NCI-H774 (cell line): ENCODE measurements at regions not wholly inside any gene's neighbourhood (a gene's known extent, or its start where the extent isn't known, plus 50 kb on each side); places are given as distances from the start of the nearest gene placed in this dataset.
"Not testable (repeated sequence)": the region's sequence is repeated elsewhere in the genome, so short reads cannot be mapped to it uniquely, and the experiment has no call there.

Experiments used
- DNase-seq: peaks from one replicate; lab custom pipeline; 2025; lab: John Stamatoyannopoulos, UW

DNA sequence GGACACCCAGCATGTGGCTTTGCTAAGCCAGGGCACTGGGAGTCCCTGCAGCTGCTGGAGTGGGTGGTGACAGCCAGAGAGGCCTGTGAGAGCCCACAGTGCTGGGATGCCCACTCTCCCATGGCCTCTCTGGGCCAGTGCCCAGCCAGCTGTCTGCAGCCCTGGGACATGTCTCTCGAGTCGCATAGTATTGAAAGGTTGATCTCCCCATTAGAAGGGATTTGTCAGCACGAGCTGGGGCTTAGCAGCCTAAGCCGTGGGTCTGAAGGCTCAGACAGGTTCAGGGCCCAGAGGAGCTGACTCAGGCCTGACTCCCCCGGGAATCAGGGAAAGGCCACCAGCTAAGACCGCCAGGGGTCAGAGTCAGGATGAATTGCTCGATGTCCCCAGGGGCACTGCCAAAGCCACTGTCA is 53.5 kb downstream of the FOXD2 start:
- DNase-seq, result no peak

DNA sequence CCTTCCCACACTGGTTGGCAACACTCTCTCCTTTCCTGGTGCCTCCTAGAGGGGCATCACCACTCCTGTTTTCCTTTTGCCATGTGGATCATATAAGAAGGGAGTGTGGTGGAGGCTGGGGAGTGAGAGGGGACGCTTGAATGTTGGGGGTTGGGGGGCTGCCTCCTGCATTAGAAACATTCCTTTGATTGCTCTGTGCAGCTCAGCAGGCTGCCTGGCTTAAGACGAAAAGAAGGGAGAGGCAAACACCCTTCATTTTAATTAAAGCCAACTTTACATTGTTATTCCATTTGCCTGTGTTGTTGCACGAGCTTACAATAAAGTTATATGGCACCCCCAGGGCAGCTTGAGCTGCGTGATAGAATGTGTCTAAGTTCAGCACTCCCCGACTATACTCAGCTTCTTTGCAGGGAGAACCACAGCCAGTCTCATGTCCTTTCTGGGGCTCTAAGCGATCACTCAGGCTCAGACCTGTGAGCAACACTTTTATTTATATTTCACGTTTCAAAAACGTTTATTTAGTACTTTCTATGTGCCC is 57.4 kb downstream of the FOXD2 start:
- no peak for DNase-seq

DNA sequence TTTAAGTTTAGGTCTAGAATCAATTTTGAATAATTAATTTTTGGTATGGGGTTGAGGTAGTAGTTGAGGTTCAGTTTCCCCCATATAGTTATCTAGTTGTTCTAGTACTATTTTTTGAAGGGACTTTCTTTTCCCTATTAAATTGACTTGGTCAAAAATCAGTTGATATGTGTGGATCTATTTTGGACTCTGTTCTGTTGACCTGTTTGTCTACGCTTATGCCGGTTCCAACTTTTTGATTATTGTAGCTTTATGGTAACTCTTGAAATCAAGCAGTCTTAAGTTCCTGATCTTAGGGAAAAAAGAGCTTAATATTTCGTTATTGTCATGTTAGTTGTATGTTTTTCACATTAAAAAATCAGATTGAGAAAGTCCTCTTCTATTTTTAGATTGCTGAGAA is 60.7 kb downstream of the FOXD2 start:
- no peak for DNase-seq

DNA sequence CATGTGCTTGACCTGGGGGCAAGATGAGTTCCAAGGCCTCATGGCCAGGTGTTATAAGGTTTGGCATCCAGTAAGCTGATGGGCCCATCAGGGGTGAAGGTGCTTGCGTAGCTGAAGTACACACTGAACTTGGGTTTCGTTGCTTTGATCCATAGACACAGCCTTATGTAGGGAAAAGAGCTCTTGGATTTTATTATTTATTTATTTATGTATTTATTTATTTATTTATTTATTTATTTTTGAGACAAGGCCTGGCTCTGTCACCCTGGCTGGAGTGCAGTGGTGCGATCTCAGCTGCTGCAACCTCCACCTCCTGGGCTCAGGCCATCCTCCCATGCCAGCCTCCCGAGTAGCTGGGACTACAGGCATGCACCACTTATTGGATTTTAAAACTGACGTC is 63.2 kb downstream of the FOXD2 start:
- no peak for DNase-seq

DNA sequence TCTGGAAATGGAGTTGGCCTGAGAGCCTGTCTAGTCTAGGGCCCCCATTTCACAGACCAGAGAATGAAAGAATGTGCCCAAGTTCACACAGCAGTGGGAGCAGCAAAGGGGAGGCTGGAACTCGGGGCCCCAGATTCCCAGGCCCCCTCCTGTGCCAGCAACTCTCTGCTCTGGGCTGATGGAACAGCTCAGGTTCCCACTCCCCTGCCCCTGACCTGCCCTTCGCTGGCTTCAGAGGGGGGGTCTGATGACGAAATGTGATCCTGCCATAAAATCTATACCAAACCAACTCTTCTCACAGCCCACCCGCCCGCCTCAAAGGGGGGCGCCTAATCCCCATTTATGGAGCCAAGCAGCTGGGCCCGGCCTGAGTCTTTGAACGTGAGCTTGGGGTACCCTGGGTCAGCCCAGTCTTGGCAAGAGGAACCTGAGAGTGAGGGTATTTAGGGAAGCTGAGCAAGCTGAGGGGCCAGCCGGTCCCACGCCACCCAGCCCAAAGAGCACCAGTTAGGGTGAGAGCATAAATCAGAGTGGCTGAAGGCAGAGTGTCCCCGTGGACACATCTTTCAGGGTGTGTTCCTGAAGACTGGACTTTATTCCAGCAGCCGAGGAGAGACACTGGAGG is 65.0 kb downstream of the FOXD2 start:
- no peak for DNase-seq

DNA sequence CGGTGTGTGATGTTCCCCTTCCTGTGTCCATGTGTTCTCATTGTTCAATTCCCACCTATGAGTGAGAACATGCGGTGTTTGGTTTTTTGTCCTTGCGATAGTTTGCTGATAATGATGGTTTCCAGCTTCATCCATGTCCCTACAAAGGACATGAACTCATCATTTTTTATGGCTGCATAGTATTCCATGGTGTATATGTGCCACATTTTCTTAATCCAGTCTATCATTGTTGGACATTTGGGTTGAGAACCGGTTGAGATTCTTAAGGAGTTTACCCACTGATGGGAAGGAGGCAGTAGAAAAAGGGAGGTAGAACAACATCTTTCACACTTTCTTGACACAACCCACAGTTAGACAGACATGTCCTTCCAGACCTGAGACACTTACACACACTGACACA is 67.0 kb downstream of the FOXD2 start:
- not testable (repeated sequence) for DNase-seq

DNA sequence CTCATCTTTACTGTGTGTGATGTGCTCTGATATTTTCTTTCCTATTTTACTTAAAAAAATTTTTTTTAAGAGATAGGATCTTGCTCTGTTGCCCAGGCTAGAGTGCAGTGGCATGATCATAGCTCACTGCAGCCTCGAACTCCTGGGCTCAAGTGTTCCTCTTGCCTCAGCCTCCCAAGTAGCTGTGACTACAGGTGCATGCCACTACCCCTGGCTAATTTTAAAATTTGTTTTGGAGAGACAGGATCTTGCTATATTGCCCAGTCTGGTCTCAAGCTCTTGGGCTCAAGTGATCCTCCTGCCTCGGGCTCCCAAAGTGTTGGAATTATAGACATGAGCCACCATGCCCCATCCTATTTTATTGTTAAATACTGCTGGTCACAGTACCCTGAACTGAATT is 67.4 kb downstream of the FOXD2 start:
- DNase-seq, result no peak

DNA sequence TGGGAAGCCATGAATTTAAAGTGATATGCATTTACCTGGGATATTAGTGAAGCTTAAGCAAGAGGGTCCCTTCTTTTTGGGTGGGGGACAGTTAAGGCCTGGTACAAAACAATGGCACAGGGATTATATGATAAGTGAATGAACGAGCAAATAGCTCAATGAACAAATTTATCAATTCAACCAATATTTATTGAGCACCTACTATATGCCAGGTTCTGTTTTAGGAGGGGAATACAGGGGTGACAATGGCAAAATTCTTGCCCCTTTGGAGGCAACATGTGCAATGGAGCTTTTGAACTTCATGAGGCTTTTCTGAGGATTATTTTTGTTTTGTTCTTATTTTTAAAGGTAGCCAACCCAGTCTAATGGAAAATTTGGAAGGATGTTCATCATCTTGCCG is 68.2 kb downstream of the FOXD2 start:
- DNase-seq, result no peak

DNA sequence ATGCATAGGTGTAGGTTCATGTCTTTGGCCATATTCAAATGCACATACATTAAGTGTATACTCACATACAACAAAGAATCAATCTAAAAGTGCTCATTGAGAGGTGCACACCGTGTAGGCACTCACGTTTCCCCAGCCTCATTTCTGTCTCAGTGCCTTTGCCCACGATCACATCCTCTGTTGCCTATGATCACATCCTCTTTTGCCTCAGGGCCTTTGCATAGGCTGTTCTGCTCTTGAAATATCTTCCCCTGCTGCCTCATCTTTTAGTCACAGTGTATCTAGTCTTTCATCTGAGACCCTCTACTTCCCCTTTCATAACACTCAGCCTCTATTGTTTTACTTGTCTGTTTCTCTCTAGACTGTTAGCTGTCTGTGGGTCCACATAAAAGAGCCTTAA is 69.3 kb downstream of the FOXD2 start:
- DNase-seq, result no peak

DNA sequence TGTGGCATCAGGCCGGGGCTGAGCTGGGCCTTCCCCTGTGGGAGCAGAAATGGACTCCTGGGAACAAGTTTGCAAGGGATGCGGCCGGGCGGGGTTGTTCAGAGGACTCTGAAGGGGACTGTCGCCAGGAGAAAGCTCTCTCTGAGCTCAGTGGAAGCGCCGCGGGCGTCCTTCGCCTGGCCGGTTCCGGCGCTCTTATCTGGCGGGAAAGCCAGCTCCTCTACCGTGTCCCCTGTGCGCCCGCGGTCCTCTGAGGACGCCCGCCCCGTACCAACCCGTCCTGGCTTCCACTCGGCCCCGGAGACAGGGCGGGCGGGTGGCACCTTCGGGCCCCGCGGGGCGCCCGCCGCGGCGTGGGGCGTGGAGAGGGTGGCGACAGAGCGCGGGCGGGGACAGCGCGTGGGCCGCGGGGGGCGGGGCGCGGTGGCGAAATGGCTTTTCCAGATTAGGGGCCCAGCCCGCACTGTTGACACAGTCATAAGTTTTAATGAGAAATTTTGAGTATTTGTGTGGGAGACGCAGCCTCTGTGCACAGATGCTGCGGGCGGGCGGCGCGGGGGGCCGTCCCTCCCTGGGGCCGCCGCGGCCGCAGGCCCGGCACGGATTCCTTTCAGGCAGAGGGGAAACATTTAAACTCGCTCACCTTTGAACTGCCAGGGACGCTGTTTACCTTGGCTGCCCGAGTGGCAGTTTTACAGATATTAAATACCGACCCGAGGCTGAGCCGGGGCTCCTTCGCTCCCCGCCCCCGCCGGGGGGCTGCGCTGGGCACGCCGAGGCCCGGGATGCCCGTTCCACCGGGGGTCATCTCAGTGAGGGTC is 70.2 kb downstream of the FOXD2 start:
- peak; percentile 53 for DNase-seq

DNA sequence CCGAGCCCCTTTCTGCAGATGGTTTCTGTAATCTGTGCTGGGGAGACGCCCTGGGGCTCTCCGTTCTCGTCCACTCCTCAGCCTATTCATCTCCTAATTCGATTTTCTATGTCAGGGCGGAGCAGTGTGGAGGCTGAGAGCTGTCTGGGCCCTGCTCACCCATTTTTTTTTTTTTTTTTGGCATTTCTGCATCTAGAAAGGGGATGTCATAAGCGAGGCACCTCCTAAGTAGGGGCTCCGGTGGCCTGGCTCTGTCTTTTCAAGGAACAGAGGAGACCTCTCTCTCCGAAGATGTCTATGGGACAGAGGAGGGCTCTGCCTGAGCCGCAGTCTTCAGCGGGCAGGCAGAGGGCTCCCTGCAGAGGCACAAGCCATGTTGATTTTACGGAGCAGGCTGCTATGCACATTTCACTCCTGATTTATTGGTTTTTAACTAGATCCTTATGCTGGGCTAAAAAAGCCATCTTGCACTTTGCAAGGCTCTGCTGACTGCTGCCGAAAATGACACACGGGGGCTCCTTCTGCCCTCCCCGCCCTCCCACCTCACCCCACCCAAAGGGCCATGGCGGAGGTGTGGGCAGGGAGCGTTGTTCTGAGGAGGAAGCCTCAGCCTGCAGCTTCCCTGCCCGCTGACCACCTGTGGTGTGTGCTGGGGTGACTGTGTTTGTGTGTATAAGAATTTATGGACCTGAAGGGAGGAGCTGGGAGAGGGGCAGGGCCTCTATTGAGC is 71.0 kb downstream of the FOXD2 start:
- DNase-seq, result no peak

DNA sequence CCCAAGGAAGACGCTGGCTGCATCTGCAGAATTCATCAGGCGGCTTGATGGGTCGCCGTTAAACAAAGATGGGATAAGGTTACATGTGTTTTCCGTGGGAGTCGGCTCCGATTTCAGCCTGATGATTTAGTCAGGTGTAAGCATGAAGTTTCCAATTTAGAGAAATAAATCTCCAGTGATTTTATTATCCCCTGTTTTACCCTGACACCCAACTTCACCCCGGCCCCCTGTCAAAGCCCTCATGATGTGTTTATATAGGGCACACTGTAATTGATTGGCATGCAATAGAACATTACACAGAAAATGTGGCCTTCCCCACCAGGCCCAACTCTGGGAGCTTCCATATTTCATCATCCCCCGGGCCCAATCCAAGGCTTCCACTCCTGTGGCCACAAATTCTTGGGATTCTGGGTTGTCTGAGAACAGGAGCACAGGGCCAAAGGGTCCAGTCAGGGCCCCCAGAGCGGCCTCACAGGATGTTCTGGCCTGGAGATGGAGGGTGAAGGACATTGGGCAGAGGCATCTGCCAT is 72.5 kb downstream of the FOXD2 start:
- DNase-seq, result no peak

DNA sequence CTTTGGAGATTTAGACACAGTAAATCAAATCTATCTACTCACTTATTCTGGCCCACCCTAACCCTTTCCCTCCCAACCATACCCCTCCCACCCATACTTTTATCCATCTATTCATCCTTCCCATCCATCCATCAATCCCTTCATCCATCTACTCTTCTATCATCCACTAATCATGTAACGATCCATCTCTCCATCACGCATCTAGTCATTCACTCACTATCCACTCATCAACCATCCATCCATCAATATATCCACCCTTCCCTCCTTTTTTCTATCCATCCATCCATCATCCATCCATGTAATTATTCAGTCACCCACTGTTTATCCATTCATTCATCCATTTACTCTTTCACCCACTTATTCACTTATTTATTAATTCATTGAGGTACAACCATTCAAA is 74.0 kb downstream of the FOXD2 start:
- no peak for DNase-seq

DNA sequence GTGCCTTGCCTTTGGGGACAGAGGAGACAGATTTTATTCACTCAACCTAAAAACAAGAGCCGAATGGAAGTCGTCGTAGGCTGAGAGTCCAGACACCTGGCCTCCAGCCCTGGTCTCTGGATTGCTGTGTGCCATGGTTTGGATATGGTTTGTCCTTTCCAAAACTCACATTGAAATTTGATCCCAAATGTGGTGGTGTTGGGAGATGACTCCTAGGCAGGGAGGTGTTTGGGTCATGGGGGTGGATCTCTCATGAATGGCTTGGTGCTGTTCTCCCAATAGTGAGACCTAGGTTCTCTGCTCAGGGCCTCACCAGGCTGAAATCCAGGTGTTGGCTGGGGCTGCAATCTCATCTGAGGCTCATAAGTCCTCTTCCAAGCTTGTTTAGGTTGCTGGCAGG is 75.5 kb downstream of the FOXD2 start:
- no peak for DNase-seq

DNA sequence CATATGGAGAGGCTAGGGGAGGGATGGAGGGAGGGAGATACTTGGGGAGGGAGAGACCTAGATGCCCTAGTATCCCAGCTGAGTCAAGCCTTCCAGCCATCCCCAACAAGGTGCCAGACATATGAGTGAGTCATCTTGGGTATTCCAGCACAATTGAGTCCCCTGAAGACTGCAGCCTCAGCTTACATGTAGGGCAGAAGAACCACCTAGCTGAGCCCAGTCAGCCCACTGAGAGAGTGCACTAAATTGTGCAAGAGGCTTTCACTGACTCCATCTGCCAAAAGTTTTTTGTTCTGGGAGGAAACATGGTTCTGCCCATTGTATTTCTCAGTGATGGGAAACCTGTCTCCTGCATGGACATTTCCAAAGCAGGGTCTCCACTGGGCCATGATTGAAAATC is 76.4 kb downstream of the FOXD2 start:
- no peak for DNase-seq

DNA sequence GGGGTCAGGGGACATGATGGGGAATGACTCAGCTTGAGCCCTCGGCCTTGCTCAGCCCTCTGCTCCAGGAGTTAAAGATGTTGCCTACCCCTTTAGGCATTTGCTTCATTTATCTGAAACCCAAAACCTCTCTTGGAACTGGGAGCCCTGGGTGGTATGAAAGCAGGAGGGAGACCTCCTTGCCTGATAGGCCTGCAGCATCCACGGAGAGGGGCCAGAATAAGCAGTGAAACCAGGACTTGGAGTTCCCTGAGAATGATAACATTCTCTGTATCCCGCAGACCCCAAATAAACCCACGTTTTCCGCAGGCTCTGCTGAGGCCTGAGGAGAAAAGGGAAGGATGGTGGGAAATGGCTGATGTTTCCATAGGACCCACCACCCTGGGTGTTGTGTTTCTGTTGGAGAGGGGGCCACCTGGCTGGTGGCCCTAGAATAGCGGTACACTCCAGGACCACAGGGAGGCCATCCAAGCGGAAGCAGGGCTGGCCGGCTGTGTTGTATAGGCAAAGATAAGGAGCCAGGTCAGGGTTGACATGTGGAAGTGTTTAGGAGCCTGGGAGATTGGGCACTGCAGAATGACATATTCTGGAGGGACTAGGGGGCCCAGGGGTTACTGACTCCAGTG is 77.4 kb downstream of the FOXD2 start:
- DNase-seq, result no peak

DNA sequence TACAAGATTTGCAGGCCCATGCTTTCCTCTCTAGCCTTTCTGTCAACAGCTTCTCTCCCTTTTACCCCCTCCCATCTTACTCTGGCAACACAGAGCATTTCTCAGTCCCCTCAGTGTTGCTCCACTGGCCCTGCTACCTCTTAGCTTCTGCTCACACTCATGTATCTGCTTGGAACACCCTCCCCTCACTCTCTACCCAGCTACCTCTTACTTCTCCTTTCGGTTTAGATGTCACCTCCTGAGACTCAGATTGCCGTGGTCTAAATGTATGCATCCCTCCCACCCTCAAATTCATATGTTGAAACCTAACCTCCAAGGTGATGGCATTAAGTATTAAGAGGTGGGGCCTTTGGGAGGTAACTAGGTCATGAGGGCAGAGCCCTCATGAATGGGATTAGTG is 80.1 kb downstream of the FOXD2 start:
- no peak for DNase-seq

DNA sequence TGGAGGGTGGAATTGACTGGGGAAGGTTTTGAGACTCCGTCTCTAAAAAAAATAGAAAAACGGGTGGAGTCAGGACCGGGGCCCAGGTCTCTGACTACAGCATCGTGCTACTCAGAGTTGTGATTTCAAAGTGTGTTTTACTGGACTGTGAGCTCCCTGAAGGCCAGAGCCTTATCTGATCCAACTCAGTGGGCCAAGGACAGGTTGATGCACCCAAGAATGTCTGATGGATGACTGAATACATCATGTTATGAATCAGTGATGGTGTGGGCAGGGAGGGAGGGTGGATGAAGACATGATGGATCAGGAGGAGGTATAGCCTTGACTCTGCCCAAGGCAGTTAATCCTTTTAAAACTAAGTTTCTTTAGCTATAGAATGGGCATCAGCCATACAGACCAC is 81.6 kb downstream of the FOXD2 start:
- no peak for DNase-seq

DNA sequence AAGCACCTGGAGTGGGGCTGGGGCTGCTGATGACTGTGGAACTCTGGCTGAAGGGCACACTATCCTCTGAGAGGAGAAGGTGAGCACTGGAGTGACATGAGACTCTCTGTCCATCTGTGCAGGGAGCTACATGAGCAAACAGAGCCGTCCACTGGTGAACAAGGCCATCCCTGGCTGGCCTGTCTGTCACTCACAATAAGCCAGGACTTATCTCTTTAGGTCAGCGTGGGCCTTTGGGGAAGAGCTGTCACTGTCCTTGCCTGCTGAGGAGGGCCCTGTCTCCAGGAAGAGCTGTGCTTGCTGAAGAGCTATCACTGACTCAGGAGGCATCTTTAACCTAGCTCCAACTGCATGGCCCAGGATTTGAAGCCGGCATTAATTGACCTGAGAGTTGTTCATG is 82.1 kb downstream of the FOXD2 start:
- DNase-seq, result no peak

DNA sequence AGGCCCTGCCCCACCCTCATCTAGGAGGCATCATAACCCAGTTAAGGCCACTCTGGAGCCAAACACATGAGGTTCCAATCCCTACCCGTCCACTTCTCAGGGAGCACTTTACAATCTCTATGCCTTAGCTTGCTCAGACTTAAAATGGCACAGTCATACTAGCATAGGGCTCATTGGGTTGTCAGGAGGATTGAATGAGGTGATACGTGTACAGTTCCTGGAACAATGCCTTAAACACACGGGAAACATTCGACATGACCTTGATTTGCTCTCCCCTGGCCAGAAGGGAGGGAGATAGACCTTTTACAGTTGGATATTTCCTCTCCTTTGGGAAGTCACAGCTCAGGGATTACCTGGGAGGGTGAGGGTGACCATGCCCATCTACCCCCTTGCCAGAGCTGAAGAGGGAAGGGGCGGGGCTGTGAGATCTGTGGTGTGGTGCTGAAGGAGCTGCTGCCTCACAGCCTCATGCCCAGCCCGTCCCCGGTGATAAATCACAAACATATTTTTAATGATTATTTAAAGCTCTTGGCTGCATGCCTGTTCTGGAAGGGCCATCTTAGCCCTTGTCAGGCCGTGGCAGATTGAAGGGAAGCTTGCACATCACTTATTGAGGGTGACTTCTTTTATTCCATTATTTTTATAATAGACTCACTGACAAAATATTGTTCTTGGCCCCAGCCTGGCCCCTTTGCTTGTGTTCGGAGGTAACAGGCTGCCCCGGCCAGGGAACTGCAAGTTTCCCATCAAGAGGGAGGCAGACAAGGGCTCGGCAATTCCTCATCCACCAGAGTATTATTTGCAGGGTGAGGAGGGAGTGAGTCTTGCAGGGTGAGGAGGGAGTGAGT is 83.4 kb downstream of the FOXD2 start:
- no peak for DNase-seq
